Psoas muscle (tissue), 7 donors: ENCODE measurements at regions not wholly inside any gene's neighbourhood (a gene's known extent, or its start where the extent isn't known, plus 50 kb on each side); places are given as distances from the start of the nearest gene placed in this dataset.
"Not testable (repeated sequence)": the region's sequence is repeated elsewhere in the genome, so short reads cannot be mapped to it uniquely, and the experiment has no call there.

Experiments used
- ATAC-seq, 4 donors: fragments of 200-7000 bp; cut with Tn5 transposase; one replicate each; pipeline ENCODE4 v1.9.1; 2020; ENCODE audit warnings: moderate library complexity in 3 of 4, mild to moderate bottlenecking in 2 of 4
- DNase-seq, 2 donors: peaks; one replicate each; pipeline ENCODE4 v3.0.0-alpha.2; 2020
- H3K27ac ChIP-seq: fragments of 200-600 bp; one replicate; pipeline ENCODE4 v1.8.0; 2022
- H3K27me3 ChIP-seq, 3 donors: fragments of 200-600 bp in 1 of 3; one replicate each; pipeline versions ENCODE4 v1.6.1 to v1.8.0; 2013 to 2022; ENCODE audit warnings: low read length in 2 of 3, mild to moderate bottlenecking in 2 of 3, moderate library complexity in 1 of 3; ENCODE audit not compliant: insufficient read depth in 3 of 3
- H3K36me3 ChIP-seq, 2 donors: fragments of 200-600 bp in 1 of 2; one replicate each; pipeline versions ENCODE4 v1.6.1 to v1.8.0; 2013 to 2022; ENCODE audit warnings: low read depth in 1 of 2, mild to moderate bottlenecking in 1 of 2, moderate library complexity in 1 of 2; ENCODE audit not compliant: insufficient read depth in 1 of 2
- H3K4me1 ChIP-seq: fragments of 200-600 bp; one replicate; pipeline ENCODE4 v1.8.0; 2022
- H3K4me3 ChIP-seq: fragments of 200-600 bp; one replicate; pipeline ENCODE4 v1.8.0; 2022; ENCODE audit warnings: mild to moderate bottlenecking
- H3K9me3 ChIP-seq: fragments of 200-600 bp; one replicate; pipeline ENCODE4 v1.8.0; 2022
- CTCF ChIP-seq: fragments of 200-600 bp; IDR thresholded peaks from one replicate; pipeline ENCODE4 v1.8.0; 2022; ENCODE audit warnings: antibody characterized with exemption
- WGBS, 3 donors: extraction: QIAGEN DNeasy Blood & Tissue Kit; methylation state at CpG; one replicate each; pipeline versions ENCODE4 v1.1.6 to v1.1.7; 2013; 5-methylcytosine and 5-hydroxymethylcytosine counted together
- intact Hi-C, 2 donors: fragments of 100-400 bp; cut with DNase I; formaldehyde crosslinking; loops; one replicate each; pipeline versions ENCODE4 v1.11.0 to v1.14.2; 2022
- donor health status: healthy with polysubstance abuse.
- donor health status: DM: no; HTN: no; CAD: no; lungs with moderate emphysema.
- donor health status: Bipolar disorder and iron deficiency.
- donor health status: healthy.
- donor health status: DM: yes; HTN: yes; CAD: no.
- donor health status: DM: no; HTN: no; CAD: no.
- donor health status: DM: yes; HTN: yes; CAD: no.

GRCh38 chr3:124075090-124075489 is 83.2 kb upstream of the ROPN1 start:
- not testable (repeated sequence) for H3K27me3 ChIP-seq, H3K36me3 ChIP-seq, H3K27ac ChIP-seq, DNase-seq, H3K9me3 ChIP-seq, ATAC-seq, H3K4me3 ChIP-seq
- intact Hi-C loops: loop anchor here in 1 of 2 donors (5.0 kb wide), 1 partner anchor 58 kb away; no protein-coding TSS in a partner anchor
- WGBS, 3 donors: 71 to 73% (median 71%) methylated on average over 3 of the region's 3 CpGs
- peaks cover 14% of the 10 kb centered on the region for H3K4me1 ChIP-seq

- Histone ChIP-seq H3K4me1 (peaks cover 10% of the 10 kb centered on the region), H3K27ac (no peak overlapping the region), H3K36me3 (no peaks in the 10 kb centered on the region), H3K4me3 (no peak overlapping the region), H3K9me3 (no peaks in the 10 kb centered on the region), H3K27me3 (no peaks in the 10 kb centered on the region)
- DNase-seq (peak in 1 of 2 donors; percentile 48), ATAC-seq (peak in 2 of 4 donors; percentile 26 to 36)
- intact Hi-C loops: loop anchor here in 1 of 2 donors (5.0 kb wide), 1 partner anchor 58 kb away; no protein-coding TSS in a partner anchor
- TF ChIP-seq CTCF: no peak
- WGBS, 3 donors: 82 to 93% (median 91%) methylated on average over 9 of the region's 9 CpGs
These were observed 83.8 kb upstream of the ROPN1 start for GRCh38 chr3:124075753-124076152.

GRCh38 chr3:124076235-124076634 is 84.3 kb upstream of the ROPN1 start:
- ATAC-seq (no peak), DNase-seq (no peak)
- no peak overlapping the region for H3K4me3 ChIP-seq
- no peaks in the 10 kb centered on the region for H3K27me3 ChIP-seq
- H3K4me1 ChIP-seq: peaks cover 10% of the 10 kb centered on the region
- no peaks in the 10 kb centered on the region for H3K36me3 ChIP-seq
- 81 to 84% (median 82%) methylated on average over 5 of the region's 5 CpGs for WGBS, 3 donors
- H3K27ac ChIP-seq: no peak overlapping the region
- intact Hi-C loops: loop anchor here in 1 of 2 donors (5.0 kb wide), 1 partner anchor 59 kb away; no protein-coding TSS in a partner anchor
- no peak for TF ChIP-seq CTCF
- no peaks in the 10 kb centered on the region for H3K9me3 ChIP-seq

GRCh38 chr3:124078953-124079911 is 87.3 kb upstream of the ROPN1 start:
- WGBS, 3 donors: 43 to 44% (median 43%) methylated on average over 4 of the region's 4 CpGs
- peak; percentile 73 for TF ChIP-seq CTCF
- no peaks in the 10 kb centered on the region for H3K36me3 ChIP-seq
- no peak for DNase-seq
- H3K9me3 ChIP-seq: no peaks in the 10 kb centered on the region
- H3K4me1 ChIP-seq: peaks cover 10% of the 10 kb centered on the region
- peak overlapping the region; percentile 26 for H3K27ac ChIP-seq
- H3K27me3 ChIP-seq: no peaks in the 10 kb centered on the region
- intact Hi-C loops: loop anchor here (1.0 to 5.0 kb wide), 2 partner anchors 62 to 63 kb away; no protein-coding TSS in a partner anchor
- H3K4me3 ChIP-seq: no peak overlapping the region
- ATAC-seq: peak; percentile 50 to 75 (median 62)

- no peak for DNase-seq
- no peak for TF ChIP-seq CTCF
- no peak overlapping the region for H3K4me3 ChIP-seq
- ATAC-seq: peak; percentile 71 to 89 (median 82)
- no peaks in the 10 kb centered on the region for H3K27me3 ChIP-seq
- 51 to 64% (median 55%) methylated on average over 2 of the region's 2 CpGs for WGBS, 3 donors
- H3K4me1 ChIP-seq: peaks cover 10% of the 10 kb centered on the region
- H3K9me3 ChIP-seq: no peaks in the 10 kb centered on the region
- no peaks in the 10 kb centered on the region for H3K36me3 ChIP-seq
- intact Hi-C loops: loop anchor here (1.0 to 5.0 kb wide), 4 partner anchors 63 to 387 kb away; no protein-coding TSS in a partner anchor
- H3K27ac ChIP-seq: peak overlapping the region; percentile 26
These were observed 88.0 kb upstream of the ROPN1 start for GRCh38 chr3:124079912-124080276.
